Mesenchymal stem cell (in vitro differentiated cells and primary cell): ENCODE measurements at regions not wholly inside any gene's neighbourhood (a gene's known extent, or its start where the extent isn't known, plus 50 kb on each side); places are given as distances from the start of the nearest gene placed in this dataset.
A peak's percentile ranks its signal among the peaks of the same experiment; 100 is the strongest.

ENCODE experiments used
- DNase-seq: peaks from one replicate; pipeline ENCODE4 v3.0.0-alpha.2; 2013
- H2AFZ ChIP-seq: one replicate; pipeline ENCODE4 v1.6.1; 2013; ENCODE audit warnings: low read depth, mild to moderate bottlenecking, control low read depth, inconsistent platforms, low read length, moderate library complexity
- H2AK5ac ChIP-seq: 2 replicates; pipeline ENCODE4 v1.6.1; 2013; ENCODE audit warnings: low read length, moderate library complexity, mild to moderate bottlenecking, inconsistent platforms; ENCODE audit not compliant: severe bottlenecking
- H2BK120ac ChIP-seq: one replicate; pipeline ENCODE4 v1.6.1; 2013; ENCODE audit warnings: low read depth, mild to moderate bottlenecking, inconsistent platforms, low read length, moderate library complexity
- H2BK12ac ChIP-seq, 2 experiments: one replicate each; pipeline ENCODE4 v1.6.1; 2013; ENCODE audit warnings: inconsistent platforms in 2 of 2, low read length in 2 of 2, mild to moderate bottlenecking in 2 of 2, moderate library complexity in 2 of 2, control low read depth in 1 of 2
- H2BK15ac ChIP-seq: one replicate; pipeline ENCODE4 v1.6.1; 2013; ENCODE audit warnings: mild to moderate bottlenecking, low read depth, inconsistent platforms; ENCODE audit not compliant: poor library complexity, severe bottlenecking
- H2BK5ac ChIP-seq: 2 replicates; pipeline ENCODE4 v1.6.1; 2013; ENCODE audit warnings: low read depth, mild to moderate bottlenecking, low read length, control low read depth, inconsistent platforms; ENCODE audit not compliant: poor library complexity, severe bottlenecking
- H3K14ac ChIP-seq, 2 experiments: one replicate each; pipeline ENCODE4 v1.6.1; 2013; ENCODE audit warnings: inconsistent platforms in 2 of 2, low read length in 2 of 2, control low read depth in 1 of 2, mild to moderate bottlenecking in 1 of 2, moderate library complexity in 1 of 2
- H3K18ac ChIP-seq, 2 experiments: one replicate each; pipeline ENCODE4 v1.6.1; 2013; ENCODE audit warnings: inconsistent platforms in 2 of 2, low read length in 2 of 2, control low read depth in 1 of 2, low read depth in 1 of 2, mild to moderate bottlenecking in 1 of 2
- H3K23ac ChIP-seq, 2 experiments: one replicate each; pipeline ENCODE4 v1.6.1; 2013; ENCODE audit warnings: inconsistent platforms in 2 of 2, low read length in 2 of 2, mild to moderate bottlenecking in 2 of 2, moderate library complexity in 2 of 2, control low read depth in 1 of 2
- H3K27ac ChIP-seq: 2 replicates; pipeline ENCODE4 v1.5.1; 2013; ENCODE audit warnings: mild to moderate bottlenecking, moderate library complexity, low read length, control low read depth, inconsistent platforms; ENCODE audit not compliant: poor library complexity, severe bottlenecking
- H3K27me3 ChIP-seq, 2 experiments: 2 replicates each; pipeline versions ENCODE4 v1.6.1 to v1.7.0; 2013; ENCODE audit warnings: low read length in 2 of 2, mild to moderate bottlenecking in 2 of 2, moderate library complexity in 2 of 2, control low read depth in 1 of 2, inconsistent platforms in 1 of 2; ENCODE audit not compliant: control insufficient read depth in 1 of 2, insufficient read depth in 1 of 2
- H3K36me3 ChIP-seq, 2 experiments: 2 replicates each; pipeline versions ENCODE4 v1.6.1 to v1.7.0; 2013; ENCODE audit warnings: low read length in 2 of 2, control low read depth in 1 of 2, inconsistent platforms in 1 of 2, low read depth in 1 of 2, mild to moderate bottlenecking in 1 of 2; ENCODE audit not compliant: insufficient read depth in 2 of 2, control insufficient read depth in 1 of 2
- H3K4ac ChIP-seq, 2 experiments: one replicate each; pipeline ENCODE4 v1.6.1; 2013; ENCODE audit warnings: inconsistent platforms in 2 of 2, low read length in 2 of 2, mild to moderate bottlenecking in 2 of 2, moderate library complexity in 2 of 2, control low read depth in 1 of 2, low read depth in 1 of 2
- H3K4me1 ChIP-seq: 2 replicates; pipeline ENCODE4 v1.6.1; 2013; ENCODE audit warnings: low read depth, low read length, control low read depth; ENCODE audit not compliant: control insufficient read depth, insufficient read depth
- H3K4me2 ChIP-seq: 2 replicates; pipeline ENCODE4 v1.6.1; 2013; ENCODE audit warnings: low read length, mild to moderate bottlenecking, inconsistent platforms; ENCODE audit not compliant: poor library complexity, severe bottlenecking
- H3K4me3 ChIP-seq, 2 experiments: 2 replicates each; pipeline versions ENCODE4 v1.5.1 to v1.7.0; 2013; ENCODE audit warnings: low read length in 2 of 2, mild to moderate bottlenecking in 2 of 2, control low read depth in 1 of 2, low read depth in 1 of 2; ENCODE audit not compliant: insufficient read depth in 1 of 2
- H3K79me1 ChIP-seq: replicated peaks from 2 replicates; pipeline ENCODE4 v1.6.1; 2013; ENCODE audit warnings: mild to moderate bottlenecking, control low read depth, low read length, inconsistent platforms; ENCODE audit not compliant: poor library complexity, severe bottlenecking
- H3K9ac ChIP-seq: 2 replicates; pipeline ENCODE4 v1.7.0; 2013; ENCODE audit warnings: mild to moderate bottlenecking, low read length, moderate library complexity
- H3K9me3 ChIP-seq: 2 replicates; pipeline ENCODE4 v1.7.0; 2013; ENCODE audit warnings: mild to moderate bottlenecking, low read length; ENCODE audit not compliant: control insufficient read depth
- H4K8ac ChIP-seq: one replicate; pipeline ENCODE4 v1.6.1; 2013; ENCODE audit warnings: inconsistent platforms, mild to moderate bottlenecking, low read length, moderate library complexity
- H4K91ac ChIP-seq: one replicate; pipeline ENCODE4 v1.6.1; 2013; ENCODE audit warnings: mild to moderate bottlenecking, low read length, inconsistent platforms
- WGBS: methylation state at CpG from one replicate; pipeline ENCODE4 v1.1.7; 2013; ENCODE audit warnings: mixed read lengths; 5-methylcytosine and 5-hydroxymethylcytosine counted together

- Histone ChIP-seq H3K27ac (peak overlapping the region; percentile 38), H2BK15ac (no peak overlapping the region), H2BK12ac (no peak overlapping the region), H4K8ac (no peak overlapping the region), H2BK5ac (no peak overlapping the region), H3K4ac (no peak overlapping the region), H3K14ac (no peak overlapping the region), H4K91ac (no peak overlapping the region), H2BK120ac (no peak overlapping the region), H2AFZ (no peak overlapping the region), H3K36me3 (peaks cover 0 to under 1% of the 10 kb centered on the region in 2 experiments), H3K23ac (no peak overlapping the region), H2AK5ac (no peak overlapping the region), H3K9me3 (peaks cover 12% of the 10 kb centered on the region), H3K27me3 (peaks cover 0 to 37% of the 10 kb centered on the region in 2 experiments), H3K9ac (peak overlapping the region; percentile 12), H3K4me1 (peaks cover 6% of the 10 kb centered on the region), H3K4me3 (no peak overlapping the region), H3K18ac (no peak overlapping the region), H3K79me1 (no peaks in the 10 kb centered on the region), H3K4me2 (no peak overlapping the region)
- 86% methylated on average over 2 of the region's 5 CpGs for WGBS
- no peak for DNase-seq
Measured at GRCh38 chrX:45788315-45788714, 587.6 kb upstream of the DIPK2B start.

GRCh38 chrX:45784590-45784989, 583.9 kb upstream of the DIPK2B start:
- Histone ChIP-seq H2BK120ac (no peak overlapping the region), H3K4me2 (no peak overlapping the region), H4K8ac (no peak overlapping the region), H2BK5ac (no peak overlapping the region), H3K9ac (no peak overlapping the region), H3K27me3 (peaks cover 0 to 32% of the 10 kb centered on the region in 2 experiments), H4K91ac (no peak overlapping the region), H2BK12ac (no peak overlapping the region), H2AK5ac (no peak overlapping the region), H3K4me1 (peaks cover 11% of the 10 kb centered on the region), H3K18ac (no peak overlapping the region), H2AFZ (peak overlapping the region; percentile 14), H2BK15ac (no peak overlapping the region), H3K4me3 (no peak overlapping the region), H3K36me3 (peaks cover 0 to 6% of the 10 kb centered on the region in 2 experiments), H3K14ac (no peak overlapping the region), H3K4ac (no peak overlapping the region), H3K23ac (no peak overlapping the region), H3K27ac (no peak overlapping the region), H3K79me1 (no peaks in the 10 kb centered on the region), H3K9me3 (no peaks in the 10 kb centered on the region)
- no peak for DNase-seq
- WGBS, result 98% methylated on average over 2 of the region's 3 CpGs

GRCh38 chrX:45783002-45783401, 582.3 kb upstream of the DIPK2B start:
- Histone ChIP-seq H2BK15ac (no peak overlapping the region), H3K4me1 (peaks cover 8% of the 10 kb centered on the region), H2BK5ac (no peak overlapping the region), H3K14ac (no peak overlapping the region), H4K91ac (peak overlapping the region; percentile 50), H2AFZ (no peak overlapping the region), H3K18ac (peak overlapping the region; percentile 43 to 48), H3K23ac (no peak overlapping the region), H2BK120ac (no peak overlapping the region), H3K27me3 (peaks cover 0 to 29% of the 10 kb centered on the region in 2 experiments), H3K9ac (peak overlapping the region; percentile 47), H4K8ac (no peak overlapping the region), H3K4ac (no peak overlapping the region), H3K9me3 (no peaks in the 10 kb centered on the region), H2BK12ac (peak overlapping the region; percentile 38 to 86), H3K4me3 (no peak overlapping the region), H3K36me3 (peaks cover 0 to 6% of the 10 kb centered on the region in 2 experiments), H3K4me2 (no peak overlapping the region), H3K79me1 (no peaks in the 10 kb centered on the region), H3K27ac (no peak overlapping the region), H2AK5ac (peak overlapping the region; percentile 65)
- DNase-seq, result no peak
- 94% methylated on average over 4 of the region's 6 CpGs for WGBS

GRCh38 chrX:45781901-45782553, 581.4 kb upstream of the DIPK2B start:
- Histone ChIP-seq H2AK5ac (no peak overlapping the region), H3K36me3 (peaks cover 0 to 6% of the 10 kb centered on the region in 2 experiments), H2BK12ac (peak overlapping the region in 1 of 2 experiments; percentile 42), H3K4ac (peak overlapping the region in 1 of 2 experiments; percentile 41), H3K23ac (no peak overlapping the region), H3K14ac (no peak overlapping the region), H3K79me1 (no peaks in the 10 kb centered on the region), H3K18ac (peak overlapping the region in 1 of 2 experiments; percentile 16), H2BK15ac (no peak overlapping the region), H3K27ac (peak overlapping the region; percentile 45), H2BK120ac (peak overlapping the region; percentile 61), H3K27me3 (peaks cover 0 to 19% of the 10 kb centered on the region in 2 experiments), H4K8ac (no peak overlapping the region), H3K9ac (peak overlapping the region; percentile 47), H2BK5ac (no peak overlapping the region), H2AFZ (no peak overlapping the region), H3K9me3 (no peaks in the 10 kb centered on the region), H4K91ac (no peak overlapping the region), H3K4me1 (peaks cover 5% of the 10 kb centered on the region), H3K4me2 (peak overlapping the region; percentile 22), H3K4me3 (peak overlapping the region in 1 of 2 experiments; percentile 15)
- peak; percentile 78 for DNase-seq
- 56% methylated on average over 2 of the region's 4 CpGs for WGBS
